ENCODE measurements at regions not wholly inside any gene's neighbourhood (a gene's known extent, or its start where the extent isn't known, plus 50 kb on each side); places are given as distances from the start of the nearest gene placed in this dataset.
"Not testable (repeated sequence)": the region's sequence is repeated elsewhere in the genome, so short reads cannot be mapped to it uniquely, and the experiment has no call there.

DNA sequence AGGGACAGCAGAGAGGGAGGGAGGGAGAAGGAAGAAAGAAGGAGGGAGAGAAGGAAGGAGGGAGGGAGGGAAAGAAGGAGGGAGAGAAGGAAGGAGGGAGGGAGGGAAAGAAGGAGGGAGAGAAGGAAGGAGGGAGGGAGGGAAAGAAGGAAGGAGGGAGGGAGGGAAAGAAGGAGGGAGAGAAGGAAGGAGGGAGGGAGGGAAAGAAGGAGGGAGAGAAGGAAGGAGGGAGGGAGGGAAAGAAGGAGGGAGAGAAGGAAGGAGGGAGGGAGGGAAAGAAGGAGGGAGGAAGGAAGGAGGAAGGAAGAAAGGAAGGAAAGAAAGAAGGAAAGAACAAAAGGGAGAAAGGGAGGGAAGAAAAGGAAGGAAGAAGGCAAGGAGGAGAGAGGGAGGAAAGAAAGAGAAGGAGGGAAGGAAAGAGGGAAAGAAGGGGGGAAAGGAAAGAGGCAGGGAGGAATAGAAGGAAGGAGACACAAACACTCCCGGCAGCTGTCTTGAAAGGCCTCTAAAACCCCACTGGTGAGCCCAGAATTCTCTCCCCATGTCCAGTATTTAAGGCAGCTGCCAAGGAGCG is 153.0 kb downstream of the TFAP2C start:
- not testable (repeated sequence) for TF ChIP-seq CTCF (conservative IDR thresholded peaks at IDR 0.05; ENCODE audit: low read length); EZH2phosphoT487 (IDR thresholded peaks at IDR 0.05; ENCODE audit: borderline replicate concordance, low read depth, low read length)

Measured in OCI-LY7 (cell line).